ENCODE measurements at regions not wholly inside any gene's neighbourhood (a gene's known extent, or its start where the extent isn't known, plus 50 kb on each side); places are given as distances from the start of the nearest gene placed in this dataset.

- H3K4me3 ChIP-seq, result no peak overlapping the region
- no peaks in the 10 kb centered on the region for H3K36me3 ChIP-seq
- H3K4me1 ChIP-seq (replicated peaks), result peaks cover 5% of the 10 kb centered on the region
- no peak for DNase-seq (ENCODE audit: low read depth in 1 of 2, low spot score in 2 of 2)
- H3K9me3 ChIP-seq (replicated peaks), result no peaks in the 10 kb centered on the region
- H3K27me3 ChIP-seq (replicated peaks), result no peaks in the 10 kb centered on the region
- H3K27ac ChIP-seq, result no peak overlapping the region
These were observed 55.4 kb downstream of the CCER1 start for GRCh38 chr12:90899456-90900182.

- DNase-seq (ENCODE audit: low read depth in 1 of 2, low spot score in 2 of 2), result no peak
- Histone ChIP-seq H3K27ac (no peak overlapping the region), H3K9me3 (replicated peaks) (no peaks in the 10 kb centered on the region), H3K27me3 (replicated peaks) (no peaks in the 10 kb centered on the region), H3K4me1 (replicated peaks) (peaks cover 5% of the 10 kb centered on the region), H3K36me3 (no peaks in the 10 kb centered on the region), H3K4me3 (no peak overlapping the region)
These were observed 57.0 kb downstream of the CCER1 start for GRCh38 chr12:90897986-90898385.

GRCh38 chr12:90897316-90897715 is 57.7 kb downstream of the CCER1 start:
- DNase-seq (ENCODE audit: low read depth in 1 of 2, low spot score in 2 of 2), result no peak
- no peak overlapping the region for H3K4me3 ChIP-seq
- H3K27ac ChIP-seq, result no peak overlapping the region
- H3K36me3 ChIP-seq, result no peaks in the 10 kb centered on the region
- H3K27me3 ChIP-seq (replicated peaks), result no peaks in the 10 kb centered on the region
- H3K4me1 ChIP-seq (replicated peaks), result peaks cover 5% of the 10 kb centered on the region
- no peaks in the 10 kb centered on the region for H3K9me3 ChIP-seq (replicated peaks)

- DNase-seq (ENCODE audit: low read depth in 1 of 2, low spot score in 2 of 2), result no peak
- Histone ChIP-seq H3K4me1 (replicated peaks) (peaks cover 5% of the 10 kb centered on the region), H3K36me3 (no peaks in the 10 kb centered on the region), H3K27me3 (replicated peaks) (no peaks in the 10 kb centered on the region), H3K27ac (no peak overlapping the region), H3K9me3 (replicated peaks) (no peaks in the 10 kb centered on the region), H3K4me3 (no peak overlapping the region)
These were observed 58.2 kb downstream of the CCER1 start for GRCh38 chr12:90896821-90897220.

GRCh38 chr12:90896164-90896563 is 58.8 kb downstream of the CCER1 start:
- Histone ChIP-seq H3K4me3 (no peak overlapping the region), H3K27ac (no peak overlapping the region), H3K4me1 (replicated peaks) (peaks cover 5% of the 10 kb centered on the region), H3K9me3 (replicated peaks) (no peaks in the 10 kb centered on the region), H3K27me3 (replicated peaks) (no peaks in the 10 kb centered on the region), H3K36me3 (no peaks in the 10 kb centered on the region)
- peak in 1 of 2 experiments; percentile 18 for DNase-seq (ENCODE audit: low read depth in 1 of 2, low spot score in 2 of 2)

- Histone ChIP-seq H3K27me3 (replicated peaks) (no peaks in the 10 kb centered on the region), H3K4me1 (replicated peaks) (no peaks in the 10 kb centered on the region), H3K36me3 (no peaks in the 10 kb centered on the region), H3K9me3 (replicated peaks) (no peaks in the 10 kb centered on the region), H3K4me3 (no peak overlapping the region), H3K27ac (no peak overlapping the region)
- DNase-seq (ENCODE audit: low read depth in 1 of 2, low spot score in 2 of 2), result no peak
These were observed 66.7 kb downstream of the CCER1 start for GRCh38 chr12:90888316-90888715.

- H3K36me3 ChIP-seq, result no peaks in the 10 kb centered on the region
- no peaks in the 10 kb centered on the region for H3K4me1 ChIP-seq (replicated peaks)
- no peak overlapping the region for H3K4me3 ChIP-seq
- no peaks in the 10 kb centered on the region for H3K27me3 ChIP-seq (replicated peaks)
- H3K9me3 ChIP-seq (replicated peaks), result 0 out of 2 replicates have a peak, but pooled peaks cover 2% of the 10 kb centered on the region
- no peak overlapping the region for H3K27ac ChIP-seq
- DNase-seq (ENCODE audit: low read depth in 1 of 2, low spot score in 2 of 2), result no peak
These were observed 71.5 kb downstream of the CCER1 start for GRCh38 chr12:90883456-90883855.

- H3K27ac ChIP-seq, result no peak overlapping the region
- no peak for DNase-seq (ENCODE audit: low read depth in 1 of 2, low spot score in 2 of 2)
These were observed 83.3 kb downstream of the CCER1 start for GRCh38 chr12:90871726-90872096.

GRCh38 chr12:90870971-90871725 is 83.8 kb downstream of the CCER1 start:
- Histone ChIP-seq H3K4me3 (no peak overlapping the region), H3K9me3 (replicated peaks) (no peaks in the 10 kb centered on the region), H3K4me1 (replicated peaks) (no peaks in the 10 kb centered on the region), H3K36me3 (no peaks in the 10 kb centered on the region), H3K27ac (no peak overlapping the region), H3K27me3 (replicated peaks) (no peaks in the 10 kb centered on the region)
- no peak for DNase-seq (ENCODE audit: low read depth in 1 of 2, low spot score in 2 of 2)

More at GRCh38 chr12:90871726-90872096, 83.3 kb downstream of the CCER1 start:
- H3K27me3 ChIP-seq (replicated peaks), result no peaks in the 10 kb centered on the region
- H3K9me3 ChIP-seq (replicated peaks), result no peaks in the 10 kb centered on the region
- no peaks in the 10 kb centered on the region for H3K4me1 ChIP-seq (replicated peaks)
- no peak overlapping the region for H3K4me3 ChIP-seq
- H3K36me3 ChIP-seq, result no peaks in the 10 kb centered on the region

GRCh38 chr12:90868626-90869025 is 86.3 kb downstream of the CCER1 start:
- Histone ChIP-seq H3K36me3 (no peaks in the 10 kb centered on the region), H3K27ac (no peak overlapping the region), H3K9me3 (replicated peaks) (no peaks in the 10 kb centered on the region), H3K4me3 (no peak overlapping the region), H3K27me3 (replicated peaks) (no peaks in the 10 kb centered on the region; the same call in 1 of the 2 replicates), H3K4me1 (replicated peaks) (no peaks in the 10 kb centered on the region)
- DNase-seq (ENCODE audit: low read depth in 1 of 2, low spot score in 2 of 2), result no peak

- H3K9me3 ChIP-seq (replicated peaks), result no peaks in the 10 kb centered on the region
- H3K27ac ChIP-seq, result no peak overlapping the region
- no peaks in the 10 kb centered on the region for H3K27me3 ChIP-seq (replicated peaks)
- no peaks in the 10 kb centered on the region for H3K36me3 ChIP-seq
- DNase-seq (ENCODE audit: low read depth in 1 of 2, low spot score in 2 of 2), result no peak
- no peak overlapping the region for H3K4me3 ChIP-seq
- H3K4me1 ChIP-seq (replicated peaks), result no peaks in the 10 kb centered on the region
These were observed 95.4 kb downstream of the CCER1 start for GRCh38 chr12:90859591-90859990.

- H3K4me3 ChIP-seq, result no peak overlapping the region
- H3K9me3 ChIP-seq (replicated peaks), result no peaks in the 10 kb centered on the region
- H3K36me3 ChIP-seq, result no peaks in the 10 kb centered on the region
- H3K27ac ChIP-seq, result no peak overlapping the region
- H3K27me3 ChIP-seq (replicated peaks), result no peaks in the 10 kb centered on the region
- no peaks in the 10 kb centered on the region for H3K4me1 ChIP-seq (replicated peaks)
- DNase-seq (ENCODE audit: low read depth in 1 of 2, low spot score in 2 of 2), result no peak
These were observed 96.7 kb downstream of the CCER1 start for GRCh38 chr12:90858252-90858651.

- Histone ChIP-seq H3K27me3 (replicated peaks) (no peaks in the 10 kb centered on the region), H3K27ac (no peak overlapping the region), H3K4me1 (replicated peaks) (no peaks in the 10 kb centered on the region), H3K4me3 (no peak overlapping the region), H3K36me3 (no peaks in the 10 kb centered on the region), H3K9me3 (replicated peaks) (no peaks in the 10 kb centered on the region)
- DNase-seq (ENCODE audit: low read depth in 1 of 2, low spot score in 2 of 2), result no peak
These were observed 99.4 kb downstream of the CCER1 start for GRCh38 chr12:90855534-90855933.

GRCh38 chr12:90854136-90854689 is 100.8 kb downstream of the CCER1 start:
- no peaks in the 10 kb centered on the region for H3K9me3 ChIP-seq (replicated peaks)
- H3K4me3 ChIP-seq, result no peak overlapping the region
- no peaks in the 10 kb centered on the region for H3K27me3 ChIP-seq (replicated peaks)
- no peaks in the 10 kb centered on the region for H3K36me3 ChIP-seq
- H3K27ac ChIP-seq, result no peak overlapping the region
- peak in 1 of 2 experiments; percentile 14 for DNase-seq (ENCODE audit: low read depth in 1 of 2, low spot score in 2 of 2)
- H3K4me1 ChIP-seq (replicated peaks), result no peaks in the 10 kb centered on the region
